GM18508 (cell line): ENCODE measurements at regions not wholly inside any gene's neighbourhood (a gene's known extent, or its start where the extent isn't known, plus 50 kb on each side); places are given as distances from the start of the nearest gene placed in this dataset.
"Not testable (repeated sequence)": the region's sequence is repeated elsewhere in the genome, so short reads cannot be mapped to it uniquely, and the experiment has no call there.

ENCODE experiments used
- ATAC-seq: cut with Tn5 transposase; IDR thresholded peaks from one replicate; pipeline ENCODE4 v1.9.1; 2021; ENCODE audit warnings: moderate number of reproducible peaks; ENCODE audit not compliant: insufficient read depth, unreplicated experiment

GRCh38 chr7:15057272-15057671, 154.7 kb upstream of the DGKB start:
- ATAC-seq = peak; percentile 65

GRCh38 chr7:15054304-15054703, 151.8 kb upstream of the DGKB start:
- not testable (repeated sequence) for ATAC-seq

- ATAC-seq = no peak
These were observed 146.6 kb upstream of the DGKB start for GRCh38 chr7:15049157-15049556.

GRCh38 chr7:15046861-15047260, 144.3 kb upstream of the DGKB start:
- ATAC-seq = no peak

- ATAC-seq = no peak
These were observed 141.4 kb upstream of the DGKB start for GRCh38 chr7:15043931-15044330.

GRCh38 chr7:15042285-15043065, 139.9 kb upstream of the DGKB start:
- ATAC-seq = no peak

GRCh38 chr7:15041226-15041625, 138.7 kb upstream of the DGKB start:
- no peak for ATAC-seq

- ATAC-seq = no peak
These were observed 133.3 kb upstream of the DGKB start for GRCh38 chr7:15035814-15036213.

- no peak for ATAC-seq
These were observed 130.5 kb upstream of the DGKB start for GRCh38 chr7:15033039-15033438.

GRCh38 chr7:15018981-15019380, 116.4 kb upstream of the DGKB start:
- no peak for ATAC-seq

GRCh38 chr7:15016766-15017165, 114.2 kb upstream of the DGKB start:
- no peak for ATAC-seq

GRCh38 chr7:15016315-15016667, 113.7 kb upstream of the DGKB start:
- no peak for ATAC-seq

- ATAC-seq = peak; percentile 96
These were observed 113.2 kb upstream of the DGKB start for GRCh38 chr7:15015545-15016314.

GRCh38 chr7:15012135-15012534, 109.6 kb upstream of the DGKB start:
- no peak for ATAC-seq

GRCh38 chr7:15011289-15011688, 108.7 kb upstream of the DGKB start:
- no peak for ATAC-seq

- no peak for ATAC-seq
These were observed 105.0 kb upstream of the DGKB start for GRCh38 chr7:15007507-15007906.

GRCh38 chr7:15005672-15006071, 103.1 kb upstream of the DGKB start:
- no peak for ATAC-seq

GRCh38 chr7:15000157-15000556, 97.6 kb upstream of the DGKB start:
- ATAC-seq = no peak

GRCh38 chr7:14999331-14999730, 96.8 kb upstream of the DGKB start:
- ATAC-seq = no peak

- no peak for ATAC-seq
These were observed 93.2 kb upstream of the DGKB start for GRCh38 chr7:14995774-14996173.

GRCh38 chr7:14988941-14989340, 86.4 kb upstream of the DGKB start:
- ATAC-seq = no peak

- ATAC-seq = no peak
These were observed 76.1 kb upstream of the DGKB start for GRCh38 chr7:14978687-14979086.
